PC-9 (cell line): ENCODE measurements at regions not wholly inside any gene's neighbourhood (a gene's known extent, or its start where the extent isn't known, plus 50 kb on each side); places are given as distances from the start of the nearest gene placed in this dataset.

ENCODE experiments used
- CTCF ChIP-seq: fragments of 200-600 bp; sonication (generic); conservative IDR thresholded peaks from 2 replicates; pipeline ENCODE4 v1.6.1; 2017; ENCODE audit warnings: mixed run types, antibody characterized with exemption, mild to moderate bottlenecking, moderate library complexity
- EZH2 ChIP-seq: fragments of 200-600 bp; sonication (generic); IDR thresholded peaks from 2 replicates; pipeline ENCODE4 v1.8.0; 2017; ENCODE audit warnings: antibody characterized with exemption, low read depth

- TF ChIP-seq CTCF = no peak
- TF ChIP-seq EZH2 = no peak
Measured at GRCh38 chr7:69467826-69468225, 130.4 kb upstream of the AUTS2 start.
